HUES48 (cell line): ENCODE measurements at regions not wholly inside any gene's neighbourhood (a gene's known extent, or its start where the extent isn't known, plus 50 kb on each side); places are given as distances from the start of the nearest gene placed in this dataset.

ENCODE experiments used
- H3K27ac ChIP-seq: one replicate; pipeline ENCODE4 v1.7.0; 2013; ENCODE audit warnings: low read depth, low read length, inconsistent platforms
- H3K27me3 ChIP-seq: 2 replicates; pipeline ENCODE4 v1.6.1; 2013; ENCODE audit warnings: mild to moderate bottlenecking, low read length; ENCODE audit not compliant: control insufficient read depth, insufficient read depth
- H3K36me3 ChIP-seq: 2 replicates; pipeline ENCODE4 v1.6.1; 2013; ENCODE audit warnings: low read length; ENCODE audit not compliant: control insufficient read depth, insufficient read depth
- H3K4me1 ChIP-seq: 2 replicates; pipeline ENCODE4 v1.6.1; 2013; ENCODE audit warnings: mild to moderate bottlenecking, low read length; ENCODE audit not compliant: control insufficient read depth, insufficient read depth
- H3K4me3 ChIP-seq: 2 replicates; pipeline ENCODE4 v1.5.1; 2013; ENCODE audit warnings: mild to moderate bottlenecking, low read depth, low read length
- H3K9ac ChIP-seq: 2 replicates; pipeline ENCODE4 v1.6.1; 2013; ENCODE audit warnings: mild to moderate bottlenecking, low read depth, low read length, moderate library complexity
- H3K9me3 ChIP-seq: 2 replicates; pipeline ENCODE4 v1.6.1; 2013; ENCODE audit warnings: low read length; ENCODE audit not compliant: control insufficient read depth, insufficient read depth

- Histone ChIP-seq H3K4me1 (no peaks in the 10 kb centered on the region), H3K9me3 (peaks cover 37% of the 10 kb centered on the region; the same call in 1 of the 2 replicates), H3K4me3 (no peak overlapping the region), H3K9ac (no peak overlapping the region), H3K27me3 (no peaks in the 10 kb centered on the region), H3K27ac (no peak overlapping the region), H3K36me3 (no peaks in the 10 kb centered on the region)
Measured at GRCh38 chrX:147827070-147827469, 84.6 kb upstream of the FMR1 start.

- Histone ChIP-seq H3K27me3 (no peaks in the 10 kb centered on the region), H3K4me3 (no peak overlapping the region), H3K4me1 (no peaks in the 10 kb centered on the region), H3K27ac (no peak overlapping the region), H3K36me3 (no peaks in the 10 kb centered on the region), H3K9me3 (peaks cover 38% of the 10 kb centered on the region; the same call in 1 of the 2 replicates), H3K9ac (no peak overlapping the region)
Measured at GRCh38 chrX:147828719-147829118, 83.0 kb upstream of the FMR1 start.

GRCh38 chrX:147832707-147833348 lies 78.9 kb upstream of the FMR1 start:
- no peak overlapping the region for H3K27ac ChIP-seq
- H3K36me3 ChIP-seq = no peaks in the 10 kb centered on the region
- no peaks in the 10 kb centered on the region for H3K27me3 ChIP-seq
- peaks cover 36% of the 10 kb centered on the region; the same call in 1 of the 2 replicates for H3K9me3 ChIP-seq
- H3K9ac ChIP-seq = no peak overlapping the region
- H3K4me3 ChIP-seq = no peak overlapping the region
- no peaks in the 10 kb centered on the region for H3K4me1 ChIP-seq

DNA sequence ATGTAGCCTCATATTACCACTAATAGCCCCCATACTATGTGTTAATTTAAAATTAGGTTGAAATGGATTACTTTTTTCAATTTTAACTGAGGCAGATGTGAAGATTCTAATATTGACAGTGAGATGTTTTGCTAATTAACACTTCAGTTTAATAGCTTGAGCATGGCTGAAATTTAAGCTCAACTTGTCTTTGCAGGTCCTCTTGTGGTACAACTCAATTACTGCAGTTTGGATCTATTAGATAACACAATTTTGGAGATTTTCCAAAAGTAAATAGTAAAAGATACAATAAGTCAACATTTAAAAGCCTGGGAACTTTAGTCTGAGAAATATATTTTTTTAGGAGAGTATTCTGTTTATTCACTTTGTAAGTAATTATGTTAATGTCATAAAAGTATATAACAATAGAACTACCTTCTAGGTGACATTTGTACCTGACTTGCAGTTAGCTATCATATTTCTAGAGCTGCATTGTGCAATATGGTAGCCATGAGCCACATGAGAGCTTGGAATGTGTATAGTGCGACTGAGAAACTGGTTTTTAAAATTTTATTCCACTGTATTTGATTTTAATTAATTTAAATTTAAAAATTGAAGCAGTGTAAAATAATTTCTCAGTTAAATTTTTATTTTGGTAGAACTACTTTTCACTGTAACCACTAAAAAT lies 73.1 kb upstream of the FMR1 start:
- H3K4me1 ChIP-seq = no peaks in the 10 kb centered on the region
- no peak overlapping the region for H3K9ac ChIP-seq
- H3K9me3 ChIP-seq = peaks cover 11% of the 10 kb centered on the region; the same call in 1 of the 2 replicates
- no peak overlapping the region for H3K4me3 ChIP-seq
- no peaks in the 10 kb centered on the region for H3K36me3 ChIP-seq
- H3K27ac ChIP-seq = no peak overlapping the region
- no peaks in the 10 kb centered on the region for H3K27me3 ChIP-seq

GRCh38 chrX:147846676-147847075 lies 65.0 kb upstream of the FMR1 start:
- Histone ChIP-seq H3K9me3 (peaks cover 25% of the 10 kb centered on the region; the same call in 1 of the 2 replicates), H3K4me3 (no peak overlapping the region), H3K27ac (no peak overlapping the region), H3K4me1 (no peaks in the 10 kb centered on the region), H3K27me3 (no peaks in the 10 kb centered on the region), H3K9ac (no peak overlapping the region), H3K36me3 (no peaks in the 10 kb centered on the region)

DNA sequence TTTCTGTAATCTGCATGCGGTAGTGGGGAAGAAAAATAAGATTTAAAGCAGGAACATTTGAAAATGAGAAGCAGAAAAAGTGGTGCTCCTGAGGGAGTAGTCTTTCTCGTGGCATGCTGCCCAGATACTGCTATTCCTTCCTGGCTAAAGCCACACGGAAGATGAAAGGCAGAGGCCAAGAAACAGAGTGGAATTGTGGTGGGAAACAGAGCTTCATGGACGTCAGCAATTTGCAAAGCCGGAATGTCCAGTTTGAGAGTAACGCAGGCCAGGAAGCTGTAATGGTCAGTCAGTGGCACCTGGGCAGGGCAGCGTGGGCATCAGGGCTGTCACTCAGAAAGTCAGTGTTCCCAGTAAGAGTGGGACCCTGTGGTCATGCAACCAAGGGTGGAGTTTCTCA lies 63.7 kb upstream of the FMR1 start:
- Histone ChIP-seq H3K9me3 (peaks cover 27% of the 10 kb centered on the region; the same call in 1 of the 2 replicates), H3K27me3 (no peaks in the 10 kb centered on the region), H3K36me3 (no peaks in the 10 kb centered on the region), H3K4me1 (no peaks in the 10 kb centered on the region), H3K4me3 (no peak overlapping the region), H3K9ac (no peak overlapping the region), H3K27ac (no peak overlapping the region)

DNA sequence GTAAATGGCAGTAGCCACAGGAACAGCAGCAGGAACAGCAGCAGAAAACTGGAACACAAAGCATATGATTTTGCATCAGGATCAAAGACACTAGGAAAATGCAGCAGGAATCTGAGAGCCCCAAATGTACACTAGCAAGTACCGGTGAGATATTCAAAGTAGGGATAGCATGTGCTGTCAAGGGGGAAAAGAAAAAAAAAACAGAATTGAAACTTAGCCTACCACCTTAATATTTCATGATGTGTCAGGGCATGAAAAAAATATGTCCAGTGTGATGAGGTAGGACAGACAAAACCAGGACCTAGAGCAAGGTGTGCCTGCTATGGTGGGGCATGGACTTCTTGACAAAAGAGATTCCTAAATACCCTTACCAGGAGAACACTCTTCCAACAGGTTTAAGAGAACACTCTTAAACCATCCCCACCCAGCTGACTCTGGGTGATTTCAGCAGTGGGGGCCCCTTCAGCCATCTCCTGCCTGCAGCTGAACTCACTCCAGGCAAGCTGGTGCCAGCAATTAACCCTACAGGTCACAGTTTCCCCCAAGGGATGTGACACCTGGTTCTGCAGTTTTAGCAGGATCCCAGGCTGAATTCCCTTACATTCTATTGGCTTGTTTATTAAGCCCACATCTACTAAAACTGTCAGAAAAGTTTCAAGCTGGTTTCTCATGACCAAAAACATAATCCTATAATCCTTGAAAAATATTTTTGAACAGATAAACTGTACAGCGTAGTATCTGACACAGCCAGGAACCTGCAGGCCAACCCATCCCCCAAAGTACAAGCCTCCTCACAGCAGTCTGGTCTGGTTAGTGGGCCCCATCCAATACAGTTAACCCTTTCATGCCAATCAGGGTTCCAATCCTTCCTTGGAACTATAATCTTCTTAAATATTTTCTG lies 62.9 kb upstream of the FMR1 start:
- Histone ChIP-seq H3K9me3 (peaks cover 25% of the 10 kb centered on the region; the same call in 1 of the 2 replicates), H3K27me3 (no peaks in the 10 kb centered on the region), H3K9ac (no peak overlapping the region), H3K36me3 (no peaks in the 10 kb centered on the region), H3K4me3 (no peak overlapping the region), H3K4me1 (no peaks in the 10 kb centered on the region), H3K27ac (no peak overlapping the region)

GRCh38 chrX:147850875-147851274 lies 60.8 kb upstream of the FMR1 start:
- Histone ChIP-seq H3K36me3 (no peaks in the 10 kb centered on the region), H3K27me3 (no peaks in the 10 kb centered on the region), H3K9me3 (peaks cover 36% of the 10 kb centered on the region; the same call in 1 of the 2 replicates), H3K4me3 (no peak overlapping the region), H3K4me1 (no peaks in the 10 kb centered on the region), H3K27ac (no peak overlapping the region), H3K9ac (no peak overlapping the region)

DNA sequence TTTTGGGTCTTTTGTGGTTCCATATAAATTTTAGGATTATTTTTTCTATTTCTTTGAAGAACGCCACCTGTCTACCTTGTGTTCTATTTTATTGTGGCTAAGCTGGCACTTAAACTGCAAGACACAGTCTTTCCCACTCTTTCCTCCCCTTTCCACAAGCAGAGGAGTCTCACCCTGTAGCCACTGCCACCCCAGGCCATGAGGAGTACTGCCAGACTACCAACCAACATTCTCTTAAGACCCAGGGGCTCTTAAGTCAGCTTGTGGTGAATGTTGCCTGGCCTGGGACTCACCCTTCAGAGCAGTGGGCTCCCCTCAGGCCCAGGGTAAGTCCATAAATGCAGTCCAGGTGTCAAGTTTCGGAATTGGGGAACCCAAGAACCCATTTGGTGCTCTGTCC lies 58.0 kb upstream of the FMR1 start:
- Histone ChIP-seq H3K4me1 (no peaks in the 10 kb centered on the region), H3K9me3 (peaks cover 29% of the 10 kb centered on the region; the same call in 1 of the 2 replicates), H3K9ac (no peak overlapping the region), H3K27me3 (no peaks in the 10 kb centered on the region), H3K27ac (no peak overlapping the region), H3K4me3 (no peak overlapping the region), H3K36me3 (no peaks in the 10 kb centered on the region)

- peaks cover 20% of the 10 kb centered on the region for H3K9me3 ChIP-seq
- H3K9ac ChIP-seq = no peak overlapping the region
- H3K27me3 ChIP-seq = no peaks in the 10 kb centered on the region
- no peak overlapping the region for H3K27ac ChIP-seq
- H3K36me3 ChIP-seq = no peaks in the 10 kb centered on the region
- no peak overlapping the region for H3K4me3 ChIP-seq
- H3K4me1 ChIP-seq = no peaks in the 10 kb centered on the region
Measured at GRCh38 chrX:147859666-147860065, 52.1 kb upstream of the FMR1 start.
